ENCODE measurements at regions not wholly inside any gene's neighbourhood (a gene's known extent, or its start where the extent isn't known, plus 50 kb on each side); places are given as distances from the start of the nearest gene placed in this dataset.
A peak's percentile ranks its signal among the peaks of the same experiment; 100 is the strongest.

DNA sequence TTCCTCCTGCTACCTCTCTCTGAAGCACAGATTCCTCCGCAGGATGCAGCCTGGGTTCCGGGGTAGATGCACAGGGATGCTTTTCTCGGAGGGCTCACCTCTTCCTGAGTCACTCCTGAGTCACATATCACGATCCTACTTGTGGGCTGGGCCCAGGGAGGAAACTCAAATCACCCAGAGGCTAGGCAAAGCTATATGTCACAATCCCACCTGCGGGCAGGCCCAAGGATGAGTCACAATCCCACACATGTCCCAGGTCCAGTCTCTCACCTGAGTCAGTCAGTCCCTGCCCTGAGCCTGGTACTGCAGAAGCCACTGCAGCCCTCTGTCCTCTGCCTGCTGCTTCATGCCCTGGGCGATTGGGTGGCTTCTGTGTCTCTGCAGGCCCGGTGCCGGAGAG, 149.0 kb upstream of the GSC start:
- Histone ChIP-seq H3K4me3 (no peak overlapping the region), H3K27me3 (no peaks in the 10 kb centered on the region), H3K4me1 (no peaks in the 10 kb centered on the region), H3K27ac (no peak overlapping the region), H3K36me3 (no peaks in the 10 kb centered on the region), H3K9me3 (no peaks in the 10 kb centered on the region)
- 74 to 77% methylated on average over 4 to 7 of the region's 8 CpGs for WGBS, 2 donors
- TF ChIP-seq POLR2A (IDR thresholded peaks at IDR 0.05) (no peak), POLR2AphosphoS5 (IDR thresholded peaks at IDR 0.05) (no peak), EP300 (IDR thresholded peaks at IDR 0.05) (no peak)
- TF ChIP-seq, protein P1, sequence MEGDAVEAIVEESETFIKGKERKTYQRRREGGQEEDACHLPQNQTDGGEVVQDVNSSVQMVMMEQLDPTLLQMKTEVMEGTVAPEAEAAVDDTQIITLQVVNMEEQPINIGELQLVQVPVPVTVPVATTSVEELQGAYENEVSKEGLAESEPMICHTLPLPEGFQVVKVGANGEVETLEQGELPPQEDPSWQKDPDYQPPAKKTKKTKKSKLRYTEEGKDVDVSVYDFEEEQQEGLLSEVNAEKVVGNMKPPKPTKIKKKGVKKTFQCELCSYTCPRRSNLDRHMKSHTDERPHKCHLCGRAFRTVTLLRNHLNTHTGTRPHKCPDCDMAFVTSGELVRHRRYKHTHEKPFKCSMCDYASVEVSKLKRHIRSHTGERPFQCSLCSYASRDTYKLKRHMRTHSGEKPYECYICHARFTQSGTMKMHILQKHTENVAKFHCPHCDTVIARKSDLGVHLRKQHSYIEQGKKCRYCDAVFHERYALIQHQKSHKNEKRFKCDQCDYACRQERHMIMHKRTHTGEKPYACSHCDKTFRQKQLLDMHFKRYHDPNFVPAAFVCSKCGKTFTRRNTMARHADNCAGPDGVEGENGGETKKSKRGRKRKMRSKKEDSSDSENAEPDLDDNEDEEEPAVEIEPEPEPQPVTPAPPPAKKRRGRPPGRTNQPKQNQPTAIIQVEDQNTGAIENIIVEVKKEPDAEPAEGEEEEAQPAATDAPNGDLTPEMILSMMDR (IDR thresholded peaks at IDR 0.05): no peak
- DNase-seq (no peak), ATAC-seq (ENCODE audit: low FRiP score in 2 of 2) (no peak)

DNA sequence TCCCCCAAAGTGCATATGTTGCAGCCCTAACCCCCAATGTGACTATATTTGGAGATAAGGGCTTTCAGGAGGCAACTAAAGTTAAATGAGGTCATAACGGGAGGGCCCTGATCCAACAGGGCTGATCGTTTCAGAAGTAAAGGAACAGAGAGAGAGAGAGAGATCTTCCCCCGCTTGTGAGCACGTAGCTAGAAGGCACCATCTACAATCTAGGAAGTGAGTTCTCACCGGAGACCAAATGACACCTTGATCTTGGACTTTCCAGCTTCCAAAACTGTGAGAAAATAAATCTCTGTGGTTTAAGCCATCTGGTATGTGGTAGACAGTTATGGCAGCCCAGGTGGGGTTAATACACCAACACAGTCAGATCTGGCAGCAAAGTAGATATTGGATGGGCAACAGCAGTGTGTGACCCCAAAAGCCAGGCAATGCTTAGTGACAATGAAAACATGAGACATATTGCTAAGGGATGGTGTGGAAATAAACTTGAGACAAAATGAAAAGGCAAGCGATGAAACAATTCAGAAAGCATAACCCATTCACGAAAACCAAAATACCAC, 147.2 kb upstream of the GSC start:
- H3K9me3 ChIP-seq: no peaks in the 10 kb centered on the region
- TF ChIP-seq EP300 (IDR thresholded peaks at IDR 0.05) (no peak), POLR2AphosphoS5 (IDR thresholded peaks at IDR 0.05) (no peak), POLR2A (IDR thresholded peaks at IDR 0.05) (no peak)
- TF ChIP-seq, protein P1 (IDR thresholded peaks at IDR 0.05): no peak

DNA sequence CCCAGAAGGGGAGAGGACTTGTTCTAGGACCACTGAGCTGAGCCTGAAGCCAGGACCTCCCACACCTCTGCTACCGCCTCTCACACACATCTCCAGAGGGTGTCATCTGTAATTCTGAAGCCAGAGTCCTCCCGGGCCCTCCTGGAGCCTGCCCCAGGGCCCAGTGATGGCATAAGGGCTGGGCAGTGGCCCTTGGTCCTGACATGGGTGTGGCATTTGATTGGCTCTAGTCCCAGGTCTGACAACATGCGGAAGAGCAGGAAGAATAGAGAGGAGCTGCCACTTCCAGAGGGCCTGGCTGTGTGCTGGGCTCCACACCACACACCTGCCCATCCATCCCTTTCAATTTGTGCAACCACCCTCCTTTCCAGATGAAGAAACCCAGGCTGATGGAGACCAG, 144.3 kb upstream of the GSC start:
- WGBS, 2 donors: 80 to 83% methylated on average over 3 of the region's 3 CpGs
- Histone ChIP-seq H3K27ac (no peak overlapping the region), H3K27me3 (no peaks in the 10 kb centered on the region), H3K4me3 (no peak overlapping the region), H3K36me3 (no peaks in the 10 kb centered on the region), H3K4me1 (no peaks in the 10 kb centered on the region), H3K9me3 (no peaks in the 10 kb centered on the region)
- ATAC-seq (ENCODE audit: low FRiP score in 2 of 2) (peak in 1 of 2 donors; percentile 24), DNase-seq (no peak)
- TF ChIP-seq POLR2A (IDR thresholded peaks at IDR 0.05) (no peak), POLR2AphosphoS5 (IDR thresholded peaks at IDR 0.05) (no peak), EP300 (IDR thresholded peaks at IDR 0.05) (no peak)
- TF ChIP-seq, protein P1 (IDR thresholded peaks at IDR 0.05): no peak

More for the DNA sequence above, 147.2 kb upstream of the GSC start:
- ATAC-seq (ENCODE audit: low FRiP score in 2 of 2) (no peak), DNase-seq (no peak)
- Histone ChIP-seq H3K36me3 (no peaks in the 10 kb centered on the region), H3K27me3 (no peaks in the 10 kb centered on the region), H3K4me1 (no peaks in the 10 kb centered on the region), H3K27ac (no peak overlapping the region), H3K4me3 (no peak overlapping the region)
- WGBS, 2 donors: 86% methylated on average over 7 of the region's 7 CpGs

DNA sequence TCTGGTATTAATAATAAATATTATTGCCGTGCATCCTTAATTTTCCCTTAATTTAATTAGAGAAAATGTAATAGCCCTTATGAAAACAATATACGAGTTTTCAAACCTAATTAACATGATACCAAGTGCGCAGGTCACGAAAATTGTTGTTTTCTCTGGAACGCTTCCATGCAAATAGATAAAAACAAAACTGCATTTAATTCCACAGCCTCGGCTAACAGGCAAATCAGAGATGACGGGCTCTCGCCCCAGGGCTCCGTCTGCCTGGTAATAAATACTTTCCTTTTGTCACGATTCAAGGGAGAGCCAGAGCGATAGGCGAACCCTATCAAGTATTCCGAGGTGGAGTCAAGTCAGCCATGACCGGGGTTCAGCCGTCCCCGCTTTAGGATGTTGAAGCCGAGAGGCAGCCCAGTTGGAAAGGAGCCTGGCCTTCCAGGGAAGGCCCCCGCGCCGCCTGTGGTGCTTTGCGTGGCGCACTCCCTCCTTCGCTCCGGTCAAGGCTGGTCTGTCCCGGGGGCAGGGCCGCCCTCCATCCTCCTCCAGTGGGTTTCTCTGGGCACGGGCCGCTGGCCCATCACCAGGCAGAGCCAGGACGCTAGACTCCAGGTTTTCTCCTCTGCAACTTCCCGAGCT, 137.8 kb upstream of the GSC start:
- Histone ChIP-seq H3K27ac (no peak overlapping the region), H3K4me1 (peaks cover 0 to 4% (median 0%) of the 10 kb centered on the region in 4 donors), H3K36me3 (no peaks in the 10 kb centered on the region), H3K9me3 (no peaks in the 10 kb centered on the region), H3K4me3 (no peak overlapping the region), H3K27me3 (no peaks in the 10 kb centered on the region)
- ATAC-seq (ENCODE audit: low FRiP score in 2 of 2) (peak in 1 of 2 donors; percentile 40), DNase-seq (peak in 1 of 2 donors; percentile 77)
- TF ChIP-seq, protein P1 (IDR thresholded peaks at IDR 0.05): no peak
- TF ChIP-seq POLR2A (IDR thresholded peaks at IDR 0.05) (no peak), POLR2AphosphoS5 (IDR thresholded peaks at IDR 0.05) (no peak), EP300 (IDR thresholded peaks at IDR 0.05) (no peak)
- WGBS, 2 donors: 82 to 92% methylated on average over 24 to 30 of the region's 30 CpGs
